Esophagus squamous epithelium (tissue), 5 donors: ENCODE measurements at regions not wholly inside any gene's neighbourhood (a gene's known extent, or its start where the extent isn't known, plus 50 kb on each side); places are given as distances from the start of the nearest gene placed in this dataset.
A peak's percentile ranks its signal among the peaks of the same experiment; 100 is the strongest.

Experiments used
- DNase-seq: peaks from one replicate; lab custom pipeline; 2025; lab: John Stamatoyannopoulos, UW
- H3K27ac ChIP-seq, 4 donors: fragments of 200-600 bp; sonication (generic); one replicate each; pipeline ENCODE4 v1.5.1; 2016 to 2019; ENCODE audit warnings: mild to moderate bottlenecking in 1 of 4
- H3K27me3 ChIP-seq, 4 donors: fragments of 200-600 bp; sonication (generic); 1 replicate in 3 of 4; 2 replicates in 1 of 4; pipeline versions ENCODE4 v1.5.1 to v1.6.0; 2017 to 2021; ENCODE audit warnings: antibody characterized with exemption in 1 of 4
- H3K36me3 ChIP-seq, 3 donors: fragments of 200-600 bp; sonication (generic); one replicate each; pipeline ENCODE4 v1.5.1; 2016 to 2019
- H3K4me1 ChIP-seq, 3 donors: fragments of 200-600 bp; sonication (generic); one replicate each; pipeline ENCODE4 v1.5.1; 2017 to 2019
- H3K4me3 ChIP-seq, 4 donors: fragments of 200-600 bp; sonication (generic); 1 replicate in 3 of 4; 2 replicates in 1 of 4; pipeline ENCODE4 v1.5.1; 2016 to 2019; ENCODE audit warnings: mild to moderate bottlenecking in 2 of 4, moderate library complexity in 1 of 4
- H3K9me3 ChIP-seq, 3 donors: fragments of 200-600 bp; sonication (generic); one replicate each; pipeline ENCODE4 v1.5.1; 2016 to 2019
- POLR2A ChIP-seq, 4 donors: fragments of 450-650 bp; IDR thresholded peaks; one replicate each; pipeline ENCODE4 v1.6.1; 2017; ENCODE audit warnings: antibody characterized with exemption in 4 of 4, mild to moderate bottlenecking in 4 of 4, moderate library complexity in 3 of 4
- WGBS, 2 donors: methylation state at CpG; one replicate each; pipeline ENCODE4 v1.1.5; 2018; 5-methylcytosine and 5-hydroxymethylcytosine counted together
- intact Hi-C: fragments of 100-400 bp; cut with DNase I; formaldehyde crosslinking; loops from one replicate; pipeline ENCODE4 v1.15.0; 2022
- TF ChIP-seq, protein P1 (sequence below), 6 experiments: fragments of 450-650 bp in 4 of 6; fragments of 200-600 bp in 2 of 6; sonication (generic) in 2 of 6; IDR thresholded peaks; one replicate each; pipeline ENCODE4 v1.5.1; 2016 to 2019; ENCODE audit warnings: antibody characterized with exemption in 6 of 6, mild to moderate bottlenecking in 4 of 6, moderate library complexity in 4 of 6
- donor health status: DM: yes; HTN: yes; CAD: no.

DNA sequence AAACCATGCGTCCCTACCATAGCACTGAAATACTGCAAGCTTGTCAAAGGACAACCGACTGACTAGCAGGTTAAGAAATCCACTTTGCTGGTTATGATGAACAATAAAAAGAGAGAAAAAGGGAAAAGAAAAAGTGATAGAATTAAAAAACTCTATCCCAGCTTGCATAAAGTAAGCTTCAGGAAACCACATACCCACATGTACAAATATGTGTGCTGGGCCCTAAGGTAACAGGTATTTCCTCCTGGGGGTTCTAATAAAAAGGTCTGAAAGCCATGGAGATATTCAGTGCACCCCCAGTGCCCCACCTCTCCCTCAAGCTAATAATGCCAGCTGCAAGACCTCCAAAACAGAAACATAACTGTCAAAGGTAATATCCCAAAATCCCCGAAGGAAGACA, 248.6 kb upstream of the KLF14 start:
- Histone ChIP-seq H3K4me3 (no peak overlapping the region), H3K27me3 (no peaks in the 10 kb centered on the region), H3K27ac (peak overlapping the region in 2 of 4 donors; percentile 15 to 16), H3K9me3 (no peaks in the 10 kb centered on the region), H3K4me1 (peaks cover 22 to 66% (median 29%) of the 10 kb centered on the region in 3 donors), H3K36me3 (peaks cover 0 to 9% (median 6%) of the 10 kb centered on the region in 3 donors)
- intact Hi-C loops = no loop called here
- WGBS, 2 donors = 22 to 27% methylated on average over 3 of the region's 3 CpGs
- DNase-seq = no peak
- TF ChIP-seq, protein P1, sequence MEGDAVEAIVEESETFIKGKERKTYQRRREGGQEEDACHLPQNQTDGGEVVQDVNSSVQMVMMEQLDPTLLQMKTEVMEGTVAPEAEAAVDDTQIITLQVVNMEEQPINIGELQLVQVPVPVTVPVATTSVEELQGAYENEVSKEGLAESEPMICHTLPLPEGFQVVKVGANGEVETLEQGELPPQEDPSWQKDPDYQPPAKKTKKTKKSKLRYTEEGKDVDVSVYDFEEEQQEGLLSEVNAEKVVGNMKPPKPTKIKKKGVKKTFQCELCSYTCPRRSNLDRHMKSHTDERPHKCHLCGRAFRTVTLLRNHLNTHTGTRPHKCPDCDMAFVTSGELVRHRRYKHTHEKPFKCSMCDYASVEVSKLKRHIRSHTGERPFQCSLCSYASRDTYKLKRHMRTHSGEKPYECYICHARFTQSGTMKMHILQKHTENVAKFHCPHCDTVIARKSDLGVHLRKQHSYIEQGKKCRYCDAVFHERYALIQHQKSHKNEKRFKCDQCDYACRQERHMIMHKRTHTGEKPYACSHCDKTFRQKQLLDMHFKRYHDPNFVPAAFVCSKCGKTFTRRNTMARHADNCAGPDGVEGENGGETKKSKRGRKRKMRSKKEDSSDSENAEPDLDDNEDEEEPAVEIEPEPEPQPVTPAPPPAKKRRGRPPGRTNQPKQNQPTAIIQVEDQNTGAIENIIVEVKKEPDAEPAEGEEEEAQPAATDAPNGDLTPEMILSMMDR (IDR thresholded peaks at IDR 0.05) = no peak
- no peak for TF ChIP-seq POLR2A (IDR thresholded peaks at IDR 0.05)

DNA sequence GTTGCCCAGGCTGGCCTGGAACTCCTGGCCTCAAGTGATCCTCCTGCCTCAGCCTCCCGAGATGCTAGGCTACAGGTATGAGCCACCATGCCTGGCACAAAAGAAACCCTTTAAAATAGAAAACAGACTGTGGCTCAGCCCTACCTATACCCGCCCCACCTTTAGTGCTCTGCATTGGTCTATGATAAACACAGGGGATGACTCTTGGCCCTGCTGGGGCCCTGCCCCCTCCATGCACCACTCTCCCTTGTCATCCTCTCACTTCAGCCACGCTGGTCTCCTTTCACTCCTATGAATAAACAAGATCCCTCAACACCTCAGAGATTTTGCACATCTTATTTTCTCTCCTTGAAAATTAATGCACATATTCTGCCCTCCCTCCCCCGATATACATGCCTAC, 251.4 kb upstream of the KLF14 start:
- Histone ChIP-seq H3K36me3 (peaks cover 0 to 9% (median 6%) of the 10 kb centered on the region in 3 donors), H3K4me1 (peaks cover 32 to 85% (median 50%) of the 10 kb centered on the region in 3 donors), H3K27me3 (no peaks in the 10 kb centered on the region), H3K9me3 (no peaks in the 10 kb centered on the region), H3K4me3 (no peak overlapping the region), H3K27ac (peak overlapping the region in 3 of 4 donors; percentile 17 to 62 (median 22))
- WGBS, 2 donors = 90 to 92% methylated on average over 4 of the region's 4 CpGs
- DNase-seq = no peak
- TF ChIP-seq, protein P1 (IDR thresholded peaks at IDR 0.05) = no peak
- no peak for TF ChIP-seq POLR2A (IDR thresholded peaks at IDR 0.05)
- intact Hi-C loops = no loop called here

DNA sequence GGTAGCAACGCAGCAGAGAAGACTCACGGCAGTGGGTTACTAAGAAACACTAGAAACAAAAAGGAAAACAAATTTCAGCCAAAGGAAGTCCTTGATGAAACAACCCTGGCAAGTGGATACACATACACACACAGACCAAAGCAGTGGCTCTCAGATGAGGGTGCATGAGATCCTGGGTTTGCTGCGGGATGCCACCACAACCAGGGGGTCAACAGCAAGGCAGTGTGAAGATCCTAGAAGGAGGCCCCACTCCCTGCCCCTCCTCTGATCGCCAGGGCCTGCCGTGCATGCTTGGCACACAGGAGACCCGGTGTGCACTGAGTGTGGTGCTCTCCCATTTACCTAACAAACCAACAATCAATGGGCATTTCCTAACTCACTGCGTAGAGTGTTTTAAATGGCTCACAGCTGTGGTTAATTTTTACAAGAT, 252.3 kb upstream of the KLF14 start:
- Histone ChIP-seq H3K4me1 (peaks cover 36 to 94% (median 57%) of the 10 kb centered on the region in 3 donors), H3K4me3 (no peak overlapping the region), H3K9me3 (no peaks in the 10 kb centered on the region), H3K27ac (peak overlapping the region; percentile 7 to 62 (median 26)), H3K36me3 (peaks cover 0 to 9% (median 6%) of the 10 kb centered on the region in 3 donors), H3K27me3 (no peaks in the 10 kb centered on the region)
- intact Hi-C loops = no loop called here
- TF ChIP-seq, protein P1 (IDR thresholded peaks at IDR 0.05) = no peak
- no peak for TF ChIP-seq POLR2A (IDR thresholded peaks at IDR 0.05)
- no peak for DNase-seq
- 32 to 45% methylated on average over 6 to 7 of the region's 7 CpGs for WGBS, 2 donors

GRCh38 chr7:130987092-130987491, 253.1 kb upstream of the KLF14 start:
- Histone ChIP-seq H3K27ac (peak overlapping the region; percentile 7 to 62 (median 26)), H3K36me3 (peaks cover 0 to 9% (median 6%) of the 10 kb centered on the region in 3 donors), H3K9me3 (no peaks in the 10 kb centered on the region), H3K27me3 (no peaks in the 10 kb centered on the region), H3K4me1 (peaks cover 36 to 95% (median 64%) of the 10 kb centered on the region in 3 donors), H3K4me3 (no peak overlapping the region)
- WGBS, 2 donors = 73 to 80% methylated on average over 4 of the region's 4 CpGs
- no peak for TF ChIP-seq POLR2A (IDR thresholded peaks at IDR 0.05)
- TF ChIP-seq, protein P1 (IDR thresholded peaks at IDR 0.05) = no peak
- intact Hi-C loops = no loop called here
- no peak for DNase-seq

DNA sequence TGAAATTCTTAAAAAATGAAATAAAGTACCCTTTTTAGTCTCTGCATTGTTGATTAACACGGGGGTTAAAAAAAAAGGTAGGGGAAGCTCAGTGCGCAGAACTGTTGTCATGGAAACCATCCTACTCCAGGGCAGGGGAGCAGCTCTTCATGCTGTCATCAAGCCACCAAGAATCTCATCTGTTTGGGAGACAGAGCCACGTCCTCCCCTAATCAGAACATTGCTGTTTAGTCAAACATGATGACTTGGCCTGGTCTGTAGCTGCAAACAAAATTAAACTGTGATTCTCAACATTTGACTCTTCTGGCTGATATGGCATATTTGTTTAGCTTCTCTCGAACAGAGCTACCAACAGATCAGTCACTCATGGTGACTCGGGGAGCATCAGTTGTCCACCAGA, 254.4 kb upstream of the KLF14 start:
- DNase-seq = no peak
- 53 to 61% methylated on average over 5 of the region's 5 CpGs for WGBS, 2 donors
- intact Hi-C loops = no loop called here

More for the DNA sequence above, 254.4 kb upstream of the KLF14 start:
- Histone ChIP-seq H3K27ac (peak overlapping the region in 3 of 4 donors; percentile 10 to 69 (median 66)), H3K4me3 (no peak overlapping the region), H3K27me3 (no peaks in the 10 kb centered on the region), H3K9me3 (no peaks in the 10 kb centered on the region), H3K4me1 (peaks cover 31 to 95% (median 70%) of the 10 kb centered on the region in 3 donors), H3K36me3 (peaks cover 0 to 8% (median 3%) of the 10 kb centered on the region in 3 donors)
- TF ChIP-seq, protein P1 (IDR thresholded peaks at IDR 0.05) = no peak
- no peak for TF ChIP-seq POLR2A (IDR thresholded peaks at IDR 0.05)
